K562 (cell line): ENCODE measurements at regions not wholly inside any gene's neighbourhood (a gene's known extent, or its start where the extent isn't known, plus 50 kb on each side); places are given as distances from the start of the nearest gene placed in this dataset.

Experiments used
- ATAC-seq: fragments of 200-7000 bp; cut with Tn5 transposase; 3 replicates; pipeline ENCODE4 v1.9.1; 2020; ENCODE audit warnings: moderate library complexity
- BruUV-seq: library from RNA; stranded (reverse); fragments of 400-500 nt; replicated peaks from 2 replicates; lab custom pipeline; 2021; lab: Mats Ljungman, UMichigan
- CTCF ChIA-PET: fragments of 300-600 bp; formaldehyde crosslinking; extraction: SDS; loops from one replicate; lab custom pipeline; 2021; ENCODE audit warnings: low intra/inter-chr PET ratio; lab: Yijun Ruan, JAX
- POLR2A ChIA-PET: fragments of 300-600, 350-650 bp; sonication (Branson Sonifier 250); formaldehyde crosslinking; extraction: SDS; loops from one replicate; lab custom pipeline; 2021; ENCODE audit warnings: antibody characterized with exemption, inconsistent platforms; lab: Yijun Ruan, JAX
- DNase-seq, 4 experiments: peaks; one replicate each; pipeline versions ENCODE4 v3.0.0 to v3.0.0-alpha.2; 2011 to 2018; ENCODE audit warnings: low spot score in 3 of 4, mixed read lengths in 3 of 4; ENCODE audit errors: extremely low read depth in 1 of 4
- FAIRE-seq: peaks from 2 replicates; lab custom pipeline; 2011; peaks lifted over from hg19 to GRCh38; lab: Jason Lieb, UNC
- H2AFZ ChIP-seq: 2 replicates; pipeline ENCODE4 v1.6.0; 2011; ENCODE audit warnings: low read depth, low read length, control low read depth, inconsistent platforms
- H3K27ac ChIP-seq: fragments of 200-600 bp; 3 replicates; pipeline ENCODE4 v1.8.0; 2011; ENCODE audit warnings: low read depth, mild to moderate bottlenecking, control low read depth, inconsistent platforms, low read length, moderate library complexity, mixed read lengths; ENCODE audit errors: extremely low read depth
- H3K27me3 ChIP-seq, 2 experiments: fragments of 300-600 bp in 1 of 2; 2 replicates in 1 of 2; 3 replicates in 1 of 2; pipeline versions ENCODE4 v1.6.0 to v1.8.0; 2011; ENCODE audit warnings: inconsistent platforms in 2 of 2, low read length in 2 of 2, mild to moderate bottlenecking in 1 of 2, mixed read lengths in 1 of 2, moderate library complexity in 1 of 2; ENCODE audit not compliant: control insufficient read depth in 2 of 2, insufficient read depth in 2 of 2
- H3K36me3 ChIP-seq: fragments of 300-600 bp; 3 replicates; pipeline ENCODE4 v1.8.0; 2011; ENCODE audit warnings: mild to moderate bottlenecking, low read length, inconsistent platforms; ENCODE audit not compliant: control insufficient read depth, insufficient read depth
- H3K4me1 ChIP-seq, 2 experiments: fragments of 200-600 bp in 1 of 2; replicated peaks in 1 of 2; 2 replicates in 1 of 2; 3 replicates in 1 of 2; pipeline versions ENCODE4 v1.5.1 to v1.8.0; 2011; ENCODE audit warnings: inconsistent platforms in 2 of 2, low read length in 2 of 2, mild to moderate bottlenecking in 1 of 2, mixed read lengths in 1 of 2, moderate library complexity in 1 of 2; ENCODE audit not compliant: control insufficient read depth in 2 of 2, insufficient read depth in 2 of 2
- H3K4me2 ChIP-seq: 2 replicates; pipeline ENCODE4 v1.6.1; 2011; ENCODE audit warnings: low read length, control low read depth, inconsistent platforms, mixed read lengths; ENCODE audit not compliant: insufficient read depth
- H3K4me3 ChIP-seq: fragments of 200-600 bp; sonication (generic), shearing (Covaris generic); 2 replicates; pipeline ENCODE4 v1.5.1; 2016; ENCODE audit warnings: control low read depth, inconsistent platforms
- H3K79me2 ChIP-seq: fragments of 200-600 bp; 3 replicates; pipeline ENCODE4 v1.8.0; 2011; ENCODE audit warnings: low read length, inconsistent platforms; ENCODE audit not compliant: control insufficient read depth, insufficient read depth
- H3K9ac ChIP-seq, 2 experiments: 2 replicates each; pipeline versions ENCODE4 v1.6.0 to v1.6.1; 2011; ENCODE audit warnings: low read depth in 2 of 2, low read length in 2 of 2, control low read depth in 1 of 2, inconsistent platforms in 1 of 2, mild to moderate bottlenecking in 1 of 2, mixed read lengths in 1 of 2; ENCODE audit not compliant: insufficient read depth in 1 of 2
- H3K9me1 ChIP-seq: one replicate; pipeline ENCODE4 v1.6.0; 2011; ENCODE audit warnings: inconsistent platforms, mild to moderate bottlenecking, low read length, moderate library complexity; ENCODE audit not compliant: control insufficient read depth, insufficient read depth
- H3K9me3 ChIP-seq: replicated peaks from 2 replicates; pipeline ENCODE4 v1.5.1; 2011; ENCODE audit warnings: low read depth, low read length, inconsistent platforms; ENCODE audit not compliant: control insufficient read depth, insufficient read depth
- H4K20me1 ChIP-seq: replicated peaks from 2 replicates; pipeline ENCODE4 v1.6.1; 2011; ENCODE audit warnings: low read length, inconsistent platforms, mixed read lengths; ENCODE audit not compliant: control insufficient read depth, insufficient read depth
- AFF4 ChIP-seq: sonication (generic); formaldehyde crosslinking; IDR thresholded peaks from 2 replicates; pipeline ENCODE4 v1.8.0; 2023; ENCODE audit warnings: mild to moderate bottlenecking, missing genetic modification reagents
- BDP1 ChIP-seq: IDR thresholded peaks from 3 replicates; pipeline ENCODE4 v1.6.1; 2011; ENCODE audit not compliant: insufficient read length, insufficient read depth
- CBX5 ChIP-seq: IDR thresholded peaks from 2 replicates; pipeline ENCODE4 v1.6.1; 2014; ENCODE audit warnings: low read depth, borderline replicate concordance
- ELK1 ChIP-seq: sonication (generic); formaldehyde crosslinking; IDR thresholded peaks from 2 replicates; pipeline ENCODE4 v1.8.1; 2022; ENCODE audit warnings: missing genetic modification reagents
- ELK3 ChIP-seq: fragments of 450-650 bp; formaldehyde crosslinking; IDR thresholded peaks from 2 replicates; pipeline ENCODE4 v1.4.0; 2020; ENCODE audit warnings: mild to moderate bottlenecking
- ETV1 ChIP-seq: fragments of 450-650 bp; conservative IDR thresholded peaks from 2 replicates; pipeline ENCODE4 v1.6.1; 2016; ENCODE audit warnings: missing genetic modification characterization, control low read depth, low read depth, missing compliant biosample characterization
- NR0B1 ChIP-seq: fragments of 450-650 bp; IDR thresholded peaks from one replicate; pipeline ENCODE4 v1.6.1; 2018; ENCODE audit warnings: mild to moderate bottlenecking, moderate library complexity; ENCODE audit not compliant: partially characterized antibody
- POLR2H ChIP-seq: IDR thresholded peaks from 2 replicates; pipeline ENCODE4 v1.6.1; 2016; ENCODE audit warnings: missing genetic modification characterization, low read depth, mild to moderate bottlenecking, control low read depth, missing compliant biosample characterization, moderate library complexity
- RBM14 ChIP-seq: fragments of 200-400 bp; formaldehyde crosslinking; IDR thresholded peaks from 2 replicates; pipeline ENCODE4 v1.6.1; 2018; ENCODE audit warnings: low read depth, mild to moderate bottlenecking, low read length, moderate library complexity, borderline replicate concordance; ENCODE audit not compliant: insufficient read depth
- TARDBP ChIP-seq: fragments of 450-650 bp; IDR thresholded peaks from 2 replicates; pipeline ENCODE4 v1.6.1; 2016
- TEAD1 ChIP-seq, 2 experiments: fragments of 450-650 bp in 1 of 2; sonication (generic) in 1 of 2; formaldehyde crosslinking; IDR thresholded peaks; 2 replicates each; pipeline versions ENCODE4 v1.4.0 to v1.8.0; 2020 to 2022; ENCODE audit warnings: mild to moderate bottlenecking in 2 of 2, missing genetic modification reagents in 1 of 2
- ZBTB5 ChIP-seq: fragments of 450-650 bp; IDR thresholded peaks from 2 replicates; pipeline ENCODE4 v1.6.1; 2017; ENCODE audit warnings: antibody characterized with exemption
- ZNF23 ChIP-seq: fragments of 250-450 bp; sonication (Bioruptor Pico); IDR thresholded peaks from 2 replicates; pipeline ENCODE4 v1.4.0; 2020; ENCODE audit warnings: mild to moderate bottlenecking
- ZNF253 ChIP-seq: fragments of 250-450 bp; sonication (Bioruptor Pico); conservative IDR thresholded peaks from 2 replicates; pipeline ENCODE4 v1.6.1; 2021; ENCODE audit warnings: mild to moderate bottlenecking
- WGBS: fragments of 100-300 bp; shearing (Covaris generic); methylation state at CpG from one replicate; pipeline ENCODE4 v1.1.6; 2016; ENCODE audit warnings: low coverage, mixed read lengths; ENCODE audit not compliant: insufficient coverage; ENCODE audit errors: missing lambda C conversion rate; 5-methylcytosine and 5-hydroxymethylcytosine counted together
- in situ Hi-C: fragments of 300-500 bp; cut with MboI; formaldehyde crosslinking; loops from 4 replicates; pipeline ENCODE4 v1.15.0; 2018; ENCODE audit warnings: inconsistent platforms, mixed read lengths
- intact Hi-C: fragments of 100-400 bp; cut with micrococcal nuclease; formaldehyde crosslinking; loops from 2 replicates; pipeline ENCODE4 v1.14.2; 2022

GRCh38 chr12:87794854-87795253, 234.3 kb downstream of the C12orf50 start:
- BruUV-seq, result no TSS peak
- POLR2A ChIA-PET, result no interaction called here
- Histone ChIP-seq H3K4me3 (no peak overlapping the region), H3K36me3 (no peaks in the 10 kb centered on the region), H3K9me3 (no peaks in the 10 kb centered on the region), H2AFZ (no peak overlapping the region), H3K4me1 (no peaks in the 10 kb centered on the region), H3K27ac (no peak overlapping the region), H3K9me1 (no peaks in the 10 kb centered on the region), H3K9ac (no peak overlapping the region), H3K4me2 (no peak overlapping the region), H3K79me2 (no peaks in the 10 kb centered on the region), H3K27me3 (no peaks in the 10 kb centered on the region), H4K20me1 (no peaks in the 10 kb centered on the region)
- WGBS, result 0% methylated on average over 1 of the region's 1 CpG
- intact Hi-C loops, result no loop called here
- in situ Hi-C loops, result no loop called here
- no peak for ATAC-seq
- no peak for DNase-seq
- FAIRE-seq, result no peak
- CTCF ChIA-PET, result no interaction called here
- TF ChIP-seq POLR2H (tag), result no peak
- no peak for TF ChIP-seq ZNF23 (CRISPR knock-in tag)
- no peak for TF ChIP-seq ELK1
- TF ChIP-seq ZBTB5, result no peak
- TF ChIP-seq NR0B1, result no peak
- TF ChIP-seq RBM14, result no peak
- TF ChIP-seq TARDBP, result no peak
- TF ChIP-seq TEAD1 (CRISPR knock-in tag; IDR thresholded peaks at IDR 0.05), result no peak
- no peak for TF ChIP-seq ELK3
- TF ChIP-seq BDP1, result no peak
- no peak for TF ChIP-seq ETV1
- no peak for TF ChIP-seq CBX5
- TF ChIP-seq ZNF253 (CRISPR knock-in tag), result no peak
- TF ChIP-seq AFF4 (CRISPR knock-in tag), result no peak
